Endothelial cell of umbilical vein (primary cell): ENCODE measurements at regions not wholly inside any gene's neighbourhood (a gene's known extent, or its start where the extent isn't known, plus 50 kb on each side); places are given as distances from the start of the nearest gene placed in this dataset.

ENCODE experiments used
- BruUV-seq: library from RNA; stranded (reverse); fragments of 400-500 nt; replicated peaks from 2 replicates; lab custom pipeline; 2021; lab: Mats Ljungman, UMichigan
- CTCF ChIA-PET: fragments of 300-600, 350-600 bp; sonication (Branson Sonifier 250); formaldehyde crosslinking; loops from one replicate; lab custom pipeline; 2021; ENCODE audit warnings: antibody characterized with exemption, inconsistent platforms; lab: Charles Lee
- POLR2A ChIA-PET: fragments of 300-600, 350-600 bp; sonication (Branson Sonifier 250); formaldehyde crosslinking; loops from one replicate; lab custom pipeline; 2021; ENCODE audit warnings: antibody characterized with exemption, inconsistent platforms; lab: Charles Lee
- DNase-seq: peaks from one replicate; pipeline ENCODE4 v3.0.0-alpha.2; 2011; ENCODE audit warnings: low read depth, low spot score
- FAIRE-seq: peaks from 2 replicates; lab custom pipeline; 2011; peaks lifted over from hg19 to GRCh38; lab: Jason Lieb, UNC
- H2AFZ ChIP-seq: 2 replicates; pipeline ENCODE4 v1.6.0; 2012; ENCODE audit warnings: low read depth, low read length, control low read depth, inconsistent platforms
- H3K27ac ChIP-seq: 2 replicates; pipeline ENCODE4 v1.5.1; 2011; ENCODE audit warnings: low read depth, mild to moderate bottlenecking, control low read depth, low read length, moderate library complexity; ENCODE audit not compliant: insufficient read depth
- H3K27me3 ChIP-seq, 2 experiments: 2 replicates each; pipeline versions ENCODE4 v1.6.0 to v1.6.1; 2011; ENCODE audit warnings: low read length in 2 of 2, mixed read lengths in 1 of 2; ENCODE audit not compliant: control insufficient read depth in 2 of 2, insufficient read depth in 2 of 2
- H3K36me3 ChIP-seq, 2 experiments: 2 replicates in 1 of 2; 3 replicates in 1 of 2; pipeline ENCODE4 v1.5.1; 2011; ENCODE audit warnings: low read length in 2 of 2, mild to moderate bottlenecking in 1 of 2, moderate library complexity in 1 of 2; ENCODE audit not compliant: control insufficient read depth in 2 of 2, insufficient read depth in 2 of 2; ENCODE audit errors: extremely low read depth in 1 of 2
- H3K4me1 ChIP-seq: 3 replicates; pipeline ENCODE4 v1.5.1; 2011; ENCODE audit warnings: mild to moderate bottlenecking, low read length; ENCODE audit not compliant: control insufficient read depth, insufficient read depth; ENCODE audit errors: extremely low read depth
- H3K4me2 ChIP-seq: 2 replicates; pipeline ENCODE4 v1.6.1; 2011; ENCODE audit warnings: low read length, control low read depth, mixed read lengths; ENCODE audit not compliant: insufficient read depth
- H3K4me3 ChIP-seq, 3 experiments: fragments of 200-600 bp in 1 of 3; sonication (generic), shearing (Covaris generic) in 1 of 3; replicated peaks in 1 of 3; 2 replicates each; pipeline ENCODE4 v1.5.1; 2011 to 2016; ENCODE audit warnings: control low read depth in 3 of 3, low read length in 3 of 3, mild to moderate bottlenecking in 2 of 3, inconsistent platforms in 1 of 3, low read depth in 1 of 3, moderate library complexity in 1 of 3; ENCODE audit not compliant: insufficient read depth in 1 of 3
- H3K79me2 ChIP-seq: 2 replicates; pipeline ENCODE4 v1.6.0; 2012; ENCODE audit warnings: low read length, inconsistent platforms; ENCODE audit not compliant: control insufficient read depth, insufficient read depth
- H3K9ac ChIP-seq: replicated peaks from 2 replicates; pipeline ENCODE3; 2011; ENCODE audit warnings: low read length, control low read depth; ENCODE audit not compliant: insufficient read depth; ENCODE audit errors: extremely low read depth
- H3K9me1 ChIP-seq: replicated peaks from 3 replicates; pipeline ENCODE4 v1.6.0; 2011; ENCODE audit warnings: mild to moderate bottlenecking, low read length; ENCODE audit not compliant: control insufficient read depth, insufficient read depth; ENCODE audit errors: extremely low read depth
- H3K9me3 ChIP-seq: replicated peaks from 2 replicates; pipeline ENCODE4 v1.5.1; 2012; ENCODE audit warnings: low read length, inconsistent platforms; ENCODE audit not compliant: control insufficient read depth, insufficient read depth
- H4K20me1 ChIP-seq: replicated peaks from 2 replicates; pipeline ENCODE3; 2011; ENCODE audit warnings: mild to moderate bottlenecking, low read length; ENCODE audit not compliant: control insufficient read depth, insufficient read depth; ENCODE audit errors: extremely low read depth
- CTCF ChIP-seq, 2 donors: IDR thresholded peaks; 1 replicate in 1 of 2; 2 replicates in 1 of 2; pipeline ENCODE4 v1.5.1; 2011; ENCODE audit warnings: low read length in 2 of 2, mild to moderate bottlenecking in 2 of 2, moderate library complexity in 2 of 2, control low read depth in 1 of 2, inconsistent platforms in 1 of 2, low read depth in 1 of 2; ENCODE audit not compliant: insufficient read depth in 1 of 2; ENCODE audit errors: extremely low read depth in 1 of 2
- EZH2 ChIP-seq: IDR thresholded peaks from 2 replicates; pipeline ENCODE4 v1.6.1; 2012; ENCODE audit warnings: borderline replicate concordance, low read depth, mild to moderate bottlenecking, moderate library complexity, low read length, inconsistent platforms; ENCODE audit not compliant: severe bottlenecking
- FOS ChIP-seq: IDR thresholded peaks from 2 replicates; pipeline ENCODE4 v1.6.1; 2011; ENCODE audit warnings: mild to moderate bottlenecking, low read length, moderate library complexity, borderline replicate concordance; ENCODE audit not compliant: insufficient read depth
- GATA2 ChIP-seq: IDR thresholded peaks from 2 replicates; pipeline ENCODE4 v1.7.0; 2011; ENCODE audit warnings: low read depth, mild to moderate bottlenecking, moderate library complexity, mixed read lengths, low read length; ENCODE audit not compliant: insufficient read length, insufficient read depth
- JUN ChIP-seq: IDR thresholded peaks from 2 replicates; pipeline ENCODE4 v1.6.1; 2011; ENCODE audit warnings: borderline replicate concordance, low read depth; ENCODE audit not compliant: insufficient read length, insufficient read depth
- MAX ChIP-seq: IDR thresholded peaks from 2 replicates; pipeline ENCODE4 v1.6.1; 2011; ENCODE audit not compliant: insufficient read depth, insufficient read length
- MYC ChIP-seq: IDR thresholded peaks from one replicate; pipeline ENCODE4 v1.6.1; 2011; ENCODE audit warnings: mild to moderate bottlenecking, low read depth, low read length
- POLR2A ChIP-seq: IDR thresholded peaks from 2 replicates; pipeline ENCODE4 v1.6.1; 2012; ENCODE audit warnings: low read depth, mild to moderate bottlenecking, control low read depth, low read length
- POLR2AphosphoS5 ChIP-seq: IDR thresholded peaks from 2 replicates; pipeline ENCODE4 v1.6.1; 2012; ENCODE audit warnings: low read depth, mild to moderate bottlenecking, control low read depth, low read length, moderate library complexity; ENCODE audit not compliant: insufficient read depth
- dilution Hi-C: fragments of 300-500 bp; cut with MboI; formaldehyde crosslinking; loops from one replicate; pipeline ENCODE4 v1.15.0; 2019; ENCODE audit warnings: low sequenced_read_pairs; ENCODE audit not compliant: extremely low pct_ligation_motif_present
- intact Hi-C: fragments of 100-400 bp; cut with micrococcal nuclease; formaldehyde crosslinking; loops from one replicate; pipeline ENCODE4 v1.10.0; 2022

DNA sequence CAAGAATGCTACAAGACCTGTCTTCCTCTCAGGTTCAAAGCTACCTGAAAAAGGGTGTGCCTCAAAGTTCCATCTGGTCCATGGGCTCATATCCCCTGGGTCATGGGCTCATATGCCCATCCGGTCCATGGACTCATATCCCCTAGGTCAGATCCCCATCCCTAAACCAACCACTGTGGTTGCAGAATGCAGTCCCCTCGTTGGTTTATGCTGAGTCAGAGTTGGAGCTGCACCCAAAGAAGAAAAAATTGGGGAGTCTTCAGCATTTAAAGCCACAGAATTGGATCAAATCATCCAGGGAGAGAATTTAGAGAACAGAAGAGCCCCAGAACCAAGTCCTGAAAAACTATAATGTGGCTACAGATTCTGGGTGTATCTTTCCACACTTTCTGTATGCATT lies 71.5 kb upstream of the IL12A start:
- Histone ChIP-seq H3K9ac (no peak overlapping the region), H3K9me1 (no peaks in the 10 kb centered on the region), H3K4me3 (no peak overlapping the region), H4K20me1 (no peaks in the 10 kb centered on the region), H3K9me3 (no peaks in the 10 kb centered on the region), H3K27me3 (no peaks in the 10 kb centered on the region), H3K27ac (no peak overlapping the region), H3K79me2 (no peaks in the 10 kb centered on the region), H3K36me3 (no peaks in the 10 kb centered on the region), H3K4me1 (no peaks in the 10 kb centered on the region), H2AFZ (no peak overlapping the region), H3K4me2 (no peak overlapping the region)
- dilution Hi-C loops, result no loop called here
- BruUV-seq, result no TSS peak
- ChIA-PET POLR2A (no interaction called here), CTCF (no interaction called here)
- no peak for FAIRE-seq
- DNase-seq, result no peak
- intact Hi-C loops, result no loop called here
- TF ChIP-seq EZH2 (no peak), JUN (no peak), POLR2A (no peak), CTCF (IDR thresholded peaks at IDR 0.05; ENCODE audit: extremely low read depth in 1 of 2, insufficient read depth in 1 of 2, low read depth in 1 of 2, low read length in 2 of 2) (no peak), POLR2AphosphoS5 (no peak), FOS (no peak), MYC (no peak), MAX (no peak), GATA2 (no peak)
